HL-60 (cell line): ENCODE measurements at regions not wholly inside any gene's neighbourhood (a gene's known extent, or its start where the extent isn't known, plus 50 kb on each side); places are given as distances from the start of the nearest gene placed in this dataset.
"Not testable (repeated sequence)": the region's sequence is repeated elsewhere in the genome, so short reads cannot be mapped to it uniquely, and the experiment has no call there.

Experiments
- DNase-seq, 2 experiments: peaks; one replicate each; pipeline ENCODE4 v3.0.0-alpha.2; 2010 to 2020; ENCODE audit warnings: low read depth in 1 of 2, low spot score in 1 of 2
- H3K27ac ChIP-seq: fragments of 250-450 bp; sonication (Bioruptor Pico); replicated peaks from 2 replicates; pipeline ENCODE4 v1.5.1; 2020; ENCODE audit warnings: mild to moderate bottlenecking, moderate library complexity
- H3K27me3 ChIP-seq: fragments of 250-450 bp; sonication (Bioruptor Pico); 2 replicates; pipeline ENCODE4 v1.5.1; 2021; ENCODE audit warnings: mild to moderate bottlenecking, moderate library complexity; ENCODE audit not compliant: insufficient read depth, poor library complexity, severe bottlenecking
- H3K4me3 ChIP-seq: replicated peaks from 2 replicates; pipeline ENCODE4 v1.5.1; 2011; ENCODE audit warnings: mild to moderate bottlenecking, control low read depth, low read length; ENCODE audit not compliant: insufficient read depth
- GABPA ChIP-seq: IDR thresholded peaks from 2 replicates; pipeline ENCODE4 v1.6.1; 2012; ENCODE audit warnings: low read depth
- POLR2AphosphoS5 ChIP-seq: IDR thresholded peaks from 2 replicates; pipeline ENCODE4 v1.6.1; 2012; ENCODE audit warnings: low read depth
- SPI1 ChIP-seq: IDR thresholded peaks from 2 replicates; pipeline ENCODE4 v1.6.1; 2012; ENCODE audit warnings: low read depth, mild to moderate bottlenecking, borderline replicate concordance
- TF ChIP-seq, protein P1 (sequence below): IDR thresholded peaks from 2 replicates; pipeline ENCODE4 v1.6.1; 2012; ENCODE audit warnings: low read depth; ENCODE audit not compliant: insufficient replicate concordance
- TF ChIP-seq, protein P2 (sequence below): IDR thresholded peaks from one replicate; pipeline ENCODE4 v1.5.1; 2011; ENCODE audit warnings: low read length, control low read depth, inconsistent platforms; ENCODE audit not compliant: insufficient read depth

- H3K27ac ChIP-seq: no peak overlapping the region
- no peak for DNase-seq
- no peak overlapping the region for H3K4me3 ChIP-seq
- TF ChIP-seq GABPA: no peak
- no peaks in the 10 kb centered on the region for H3K27me3 ChIP-seq
Measured at GRCh38 chr13:62371737-62372136, 956.1 kb upstream of the PCDH20 start.

- DNase-seq: not testable (repeated sequence)
Measured at GRCh38 chr13:62367971-62368370, 952.3 kb upstream of the PCDH20 start.

DNA sequence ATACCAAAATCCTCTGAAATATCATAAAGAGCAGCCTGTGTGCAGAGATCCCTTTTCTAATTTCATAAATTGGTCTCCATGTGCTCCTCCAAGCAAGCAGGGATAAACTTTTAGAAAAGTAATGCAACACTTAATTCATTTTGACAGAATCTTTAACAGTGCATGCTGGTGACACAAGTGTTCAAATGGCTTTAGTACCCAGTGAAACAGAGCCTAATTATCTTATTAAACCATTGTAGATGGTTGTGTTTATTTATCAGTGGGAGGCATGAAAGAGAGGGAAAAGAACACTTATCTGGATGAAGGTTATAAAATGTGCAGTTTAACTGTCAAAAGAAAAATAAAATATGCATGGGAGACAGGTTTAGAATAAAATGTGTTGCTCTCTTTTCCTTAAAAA lies 945.0 kb upstream of the PCDH20 start:
- TF ChIP-seq, protein P1, sequence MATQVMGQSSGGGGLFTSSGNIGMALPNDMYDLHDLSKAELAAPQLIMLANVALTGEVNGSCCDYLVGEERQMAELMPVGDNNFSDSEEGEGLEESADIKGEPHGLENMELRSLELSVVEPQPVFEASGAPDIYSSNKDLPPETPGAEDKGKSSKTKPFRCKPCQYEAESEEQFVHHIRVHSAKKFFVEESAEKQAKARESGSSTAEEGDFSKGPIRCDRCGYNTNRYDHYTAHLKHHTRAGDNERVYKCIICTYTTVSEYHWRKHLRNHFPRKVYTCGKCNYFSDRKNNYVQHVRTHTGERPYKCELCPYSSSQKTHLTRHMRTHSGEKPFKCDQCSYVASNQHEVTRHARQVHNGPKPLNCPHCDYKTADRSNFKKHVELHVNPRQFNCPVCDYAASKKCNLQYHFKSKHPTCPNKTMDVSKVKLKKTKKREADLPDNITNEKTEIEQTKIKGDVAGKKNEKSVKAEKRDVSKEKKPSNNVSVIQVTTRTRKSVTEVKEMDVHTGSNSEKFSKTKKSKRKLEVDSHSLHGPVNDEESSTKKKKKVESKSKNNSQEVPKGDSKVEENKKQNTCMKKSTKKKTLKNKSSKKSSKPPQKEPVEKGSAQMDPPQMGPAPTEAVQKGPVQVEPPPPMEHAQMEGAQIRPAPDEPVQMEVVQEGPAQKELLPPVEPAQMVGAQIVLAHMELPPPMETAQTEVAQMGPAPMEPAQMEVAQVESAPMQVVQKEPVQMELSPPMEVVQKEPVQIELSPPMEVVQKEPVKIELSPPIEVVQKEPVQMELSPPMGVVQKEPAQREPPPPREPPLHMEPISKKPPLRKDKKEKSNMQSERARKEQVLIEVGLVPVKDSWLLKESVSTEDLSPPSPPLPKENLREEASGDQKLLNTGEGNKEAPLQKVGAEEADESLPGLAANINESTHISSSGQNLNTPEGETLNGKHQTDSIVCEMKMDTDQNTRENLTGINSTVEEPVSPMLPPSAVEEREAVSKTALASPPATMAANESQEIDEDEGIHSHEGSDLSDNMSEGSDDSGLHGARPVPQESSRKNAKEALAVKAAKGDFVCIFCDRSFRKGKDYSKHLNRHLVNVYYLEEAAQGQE: no peak
- TF ChIP-seq POLR2AphosphoS5: no peak
- TF ChIP-seq, protein P2, sequence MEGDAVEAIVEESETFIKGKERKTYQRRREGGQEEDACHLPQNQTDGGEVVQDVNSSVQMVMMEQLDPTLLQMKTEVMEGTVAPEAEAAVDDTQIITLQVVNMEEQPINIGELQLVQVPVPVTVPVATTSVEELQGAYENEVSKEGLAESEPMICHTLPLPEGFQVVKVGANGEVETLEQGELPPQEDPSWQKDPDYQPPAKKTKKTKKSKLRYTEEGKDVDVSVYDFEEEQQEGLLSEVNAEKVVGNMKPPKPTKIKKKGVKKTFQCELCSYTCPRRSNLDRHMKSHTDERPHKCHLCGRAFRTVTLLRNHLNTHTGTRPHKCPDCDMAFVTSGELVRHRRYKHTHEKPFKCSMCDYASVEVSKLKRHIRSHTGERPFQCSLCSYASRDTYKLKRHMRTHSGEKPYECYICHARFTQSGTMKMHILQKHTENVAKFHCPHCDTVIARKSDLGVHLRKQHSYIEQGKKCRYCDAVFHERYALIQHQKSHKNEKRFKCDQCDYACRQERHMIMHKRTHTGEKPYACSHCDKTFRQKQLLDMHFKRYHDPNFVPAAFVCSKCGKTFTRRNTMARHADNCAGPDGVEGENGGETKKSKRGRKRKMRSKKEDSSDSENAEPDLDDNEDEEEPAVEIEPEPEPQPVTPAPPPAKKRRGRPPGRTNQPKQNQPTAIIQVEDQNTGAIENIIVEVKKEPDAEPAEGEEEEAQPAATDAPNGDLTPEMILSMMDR: no peak
- no peak overlapping the region for H3K27ac ChIP-seq
- DNase-seq: no peak
- no peak overlapping the region for H3K4me3 ChIP-seq
- no peaks in the 10 kb centered on the region for H3K27me3 ChIP-seq

More at GRCh38 chr13:62367971-62368370, 952.3 kb upstream of the PCDH20 start:
- H3K27ac ChIP-seq, H3K4me3 ChIP-seq, H3K27me3 ChIP-seq: not testable (repeated sequence)

DNA sequence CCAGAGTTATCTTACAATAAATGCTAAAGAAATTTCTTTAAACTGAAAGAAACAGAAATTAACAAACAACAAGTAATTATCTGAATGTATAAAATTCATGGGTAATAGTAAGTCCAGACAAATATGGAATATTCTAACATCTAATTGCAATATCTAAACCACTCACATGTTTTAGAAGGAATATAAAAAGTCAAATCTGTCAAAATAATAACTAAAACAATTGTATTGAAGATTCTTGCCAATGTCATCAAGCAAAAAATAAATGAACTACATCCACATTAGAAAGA lies 942.9 kb upstream of the PCDH20 start:
- no peaks in the 10 kb centered on the region for H3K27me3 ChIP-seq
- TF ChIP-seq SPI1 (no peak), POLR2AphosphoS5 (no peak), GABPA (no peak)
- TF ChIP-seq, protein P1: no peak
- TF ChIP-seq, protein P2: no peak
- H3K4me3 ChIP-seq: no peak overlapping the region
- H3K27ac ChIP-seq: no peak overlapping the region
- DNase-seq: no peak

- peak; percentile 0 to 17 for DNase-seq
- H3K27ac ChIP-seq: no peak overlapping the region
- H3K27me3 ChIP-seq: no peaks in the 10 kb centered on the region
- H3K4me3 ChIP-seq: no peak overlapping the region
- TF ChIP-seq, protein P2: peak; percentile 17
- no peak for TF ChIP-seq POLR2AphosphoS5
- TF ChIP-seq, protein P1: no peak
- TF ChIP-seq SPI1: no peak
- TF ChIP-seq GABPA: no peak
Measured at GRCh38 chr13:62357887-62358645, 942.4 kb upstream of the PCDH20 start.
